ENCODE measurements at regions not wholly inside any gene's neighbourhood (a gene's known extent, or its start where the extent isn't known, plus 50 kb on each side); places are given as distances from the start of the nearest gene placed in this dataset.
"Not testable (repeated sequence)": the region's sequence is repeated elsewhere in the genome, so short reads cannot be mapped to it uniquely, and the experiment has no call there.

- intact Hi-C loops (cut with DNase I) = no loop called here
Measured at GRCh38 chr1:37181425-37181824, 147.1 kb upstream of the GRIK3 start.

GRCh38 chr1:37184789-37185188 lies 150.5 kb upstream of the GRIK3 start:
- no peaks in the 10 kb centered on the region for H3K27me3 ChIP-seq (ENCODE audit: control insufficient read depth, insufficient read depth)
- ATAC-seq (no peak), DNase-seq (no peak)
- WGBS = 59% methylated on average over 1 of the region's 1 CpG
- H3K9me3 ChIP-seq (ENCODE audit: control insufficient read depth, low read length) = no peaks in the 10 kb centered on the region
- intact Hi-C loops (cut with DNase I) = no loop called here
- no peak overlapping the region for H3K4me3 ChIP-seq (ENCODE audit: low read length)
- H3K4me1 ChIP-seq (ENCODE audit: control insufficient read depth, insufficient read depth, low read length) = no peaks in the 10 kb centered on the region
- H3K27ac ChIP-seq (ENCODE audit: low read length) = no peak overlapping the region

More at GRCh38 chr1:37181425-37181824, 147.1 kb upstream of the GRIK3 start:
- no peak for ATAC-seq
- H3K4me3 ChIP-seq (ENCODE audit: low read length) = no peak overlapping the region
- no peaks in the 10 kb centered on the region for H3K4me1 ChIP-seq (ENCODE audit: control insufficient read depth, insufficient read depth, low read length)
- H3K27me3 ChIP-seq (ENCODE audit: control insufficient read depth, insufficient read depth) = no peaks in the 10 kb centered on the region
- H3K27ac ChIP-seq (ENCODE audit: low read length) = no peak overlapping the region
- no peaks in the 10 kb centered on the region for H3K9me3 ChIP-seq (ENCODE audit: control insufficient read depth, low read length)
- WGBS = 52% methylated on average over 5 of the region's 5 CpGs
- DNase-seq = no peak

- ATAC-seq = no peak
- Histone ChIP-seq H3K27ac (ENCODE audit: low read length) (no peak overlapping the region), H3K4me3 (ENCODE audit: low read length) (no peak overlapping the region), H3K27me3 (ENCODE audit: control insufficient read depth, insufficient read depth) (no peaks in the 10 kb centered on the region), H3K4me1 (ENCODE audit: control insufficient read depth, insufficient read depth, low read length) (no peaks in the 10 kb centered on the region), H3K9me3 (ENCODE audit: control insufficient read depth, low read length) (peaks cover 1% of the 10 kb centered on the region)
- 73% methylated on average over 1 of the region's 1 CpG for WGBS
- intact Hi-C loops (cut with DNase I) = no loop called here
- DNase-seq = no peak
Measured at GRCh38 chr1:37186246-37186756, 152.0 kb upstream of the GRIK3 start.

GRCh38 chr1:37189111-37189510 lies 154.8 kb upstream of the GRIK3 start:
- Histone ChIP-seq H3K9me3 (ENCODE audit: control insufficient read depth, low read length) (peaks cover 1% of the 10 kb centered on the region), H3K27ac (ENCODE audit: low read length) (no peak overlapping the region), H3K27me3 (ENCODE audit: control insufficient read depth, insufficient read depth) (peaks cover 2% of the 10 kb centered on the region), H3K4me1 (ENCODE audit: control insufficient read depth, insufficient read depth, low read length) (no peaks in the 10 kb centered on the region), H3K4me3 (ENCODE audit: low read length) (no peak overlapping the region)
- DNase-seq (no peak), ATAC-seq (no peak)
- intact Hi-C loops (cut with DNase I) = no loop called here
- WGBS = 29% methylated on average over 3 of the region's 3 CpGs

GRCh38 chr1:37197411-37197810 lies 163.1 kb upstream of the GRIK3 start:
- Histone ChIP-seq H3K27me3 (ENCODE audit: control insufficient read depth, insufficient read depth) (peaks cover 2% of the 10 kb centered on the region), H3K4me3 (ENCODE audit: low read length) (no peak overlapping the region), H3K27ac (ENCODE audit: low read length) (no peak overlapping the region), H3K4me1 (ENCODE audit: control insufficient read depth, insufficient read depth, low read length) (no peaks in the 10 kb centered on the region), H3K9me3 (ENCODE audit: control insufficient read depth, low read length) (no peaks in the 10 kb centered on the region)
- DNase-seq = no peak
- no peak for ATAC-seq
- WGBS = 68% methylated on average over 3 of the region's 3 CpGs
- intact Hi-C loops (cut with DNase I) = no loop called here

- DNase-seq; H3K4me3 ChIP-seq (ENCODE audit: low read length); H3K27me3 ChIP-seq (ENCODE audit: control insufficient read depth, insufficient read depth); H3K9me3 ChIP-seq (ENCODE audit: control insufficient read depth, low read length); H3K27ac ChIP-seq (ENCODE audit: low read length); H3K4me1 ChIP-seq (ENCODE audit: control insufficient read depth, insufficient read depth, low read length); intact Hi-C loops (cut with DNase I); ATAC-seq: not testable (repeated sequence)
- 44% methylated on average over 5 of the region's 5 CpGs for WGBS
Measured at GRCh38 chr1:37214305-37214704, 180.0 kb upstream of the GRIK3 start.

GRCh38 chr1:37233606-37234005 lies 199.3 kb upstream of the GRIK3 start:
- Histone ChIP-seq H3K27ac (ENCODE audit: low read length) (no peak overlapping the region), H3K4me1 (ENCODE audit: control insufficient read depth, insufficient read depth, low read length) (no peaks in the 10 kb centered on the region), H3K9me3 (ENCODE audit: control insufficient read depth, low read length) (no peaks in the 10 kb centered on the region), H3K4me3 (ENCODE audit: low read length) (no peak overlapping the region), H3K27me3 (ENCODE audit: control insufficient read depth, insufficient read depth) (no peaks in the 10 kb centered on the region)
- ATAC-seq (no peak), DNase-seq (no peak)
- WGBS = 86% methylated on average over 2 of the region's 2 CpGs
- intact Hi-C loops (cut with DNase I) = no loop called here

- H3K27ac ChIP-seq (ENCODE audit: low read length) = no peak overlapping the region
- H3K4me1 ChIP-seq (ENCODE audit: control insufficient read depth, insufficient read depth, low read length) = no peaks in the 10 kb centered on the region
- intact Hi-C loops (cut with DNase I) = no loop called here
- 16% methylated on average over 12 of the region's 12 CpGs for WGBS
- no peaks in the 10 kb centered on the region for H3K9me3 ChIP-seq (ENCODE audit: control insufficient read depth, low read length)
- ATAC-seq (no peak), DNase-seq (no peak)
- no peaks in the 10 kb centered on the region for H3K27me3 ChIP-seq (ENCODE audit: control insufficient read depth, insufficient read depth)
- H3K4me3 ChIP-seq (ENCODE audit: low read length) = no peak overlapping the region
Measured at GRCh38 chr1:37234941-37235418, 200.7 kb upstream of the GRIK3 start.

GRCh38 chr1:37237948-37238347 lies 203.6 kb upstream of the GRIK3 start:
- Histone ChIP-seq H3K4me3 (ENCODE audit: low read length) (no peak overlapping the region), H3K4me1 (ENCODE audit: control insufficient read depth, insufficient read depth, low read length) (no peaks in the 10 kb centered on the region), H3K27me3 (ENCODE audit: control insufficient read depth, insufficient read depth) (no peaks in the 10 kb centered on the region), H3K27ac (ENCODE audit: low read length) (no peak overlapping the region), H3K9me3 (ENCODE audit: control insufficient read depth, low read length) (no peaks in the 10 kb centered on the region)
- ATAC-seq (no peak), DNase-seq (no peak)
- intact Hi-C loops (cut with DNase I) = no loop called here
- WGBS = 54% methylated on average over 2 of the region's 2 CpGs

- Histone ChIP-seq H3K4me1 (ENCODE audit: control insufficient read depth, insufficient read depth, low read length) (no peaks in the 10 kb centered on the region), H3K27ac (ENCODE audit: low read length) (no peak overlapping the region), H3K27me3 (ENCODE audit: control insufficient read depth, insufficient read depth) (no peaks in the 10 kb centered on the region), H3K9me3 (ENCODE audit: control insufficient read depth, low read length) (no peaks in the 10 kb centered on the region), H3K4me3 (ENCODE audit: low read length) (no peak overlapping the region)
- ATAC-seq (no peak), DNase-seq (no peak)
- WGBS = 50% methylated on average over 11 of the region's 11 CpGs
- intact Hi-C loops (cut with DNase I) = no loop called here
Measured at GRCh38 chr1:37238364-37239224, 204.3 kb upstream of the GRIK3 start.

- Histone ChIP-seq H3K27me3 (ENCODE audit: control insufficient read depth, insufficient read depth) (no peaks in the 10 kb centered on the region), H3K4me1 (ENCODE audit: control insufficient read depth, insufficient read depth, low read length) (no peaks in the 10 kb centered on the region), H3K4me3 (ENCODE audit: low read length) (no peak overlapping the region), H3K27ac (ENCODE audit: low read length) (no peak overlapping the region), H3K9me3 (ENCODE audit: control insufficient read depth, low read length) (no peaks in the 10 kb centered on the region)
- intact Hi-C loops (cut with DNase I) = no loop called here
- ATAC-seq (no peak), DNase-seq (no peak)
- 46% methylated on average over 4 of the region's 4 CpGs for WGBS
Measured at GRCh38 chr1:37239225-37239740, 205.0 kb upstream of the GRIK3 start.

Measured in right cardiac atrium (tissue), 5 donors.